GM21529 (cell line): ENCODE measurements at regions not wholly inside any gene's neighbourhood (a gene's known extent, or its start where the extent isn't known, plus 50 kb on each side); places are given as distances from the start of the nearest gene placed in this dataset.

ENCODE experiments used
- ATAC-seq: cut with Tn5 transposase; IDR thresholded peaks from one replicate; pipeline ENCODE4 v1.9.1; 2021; ENCODE audit not compliant: unreplicated experiment

- no peak for ATAC-seq
Observed at GRCh38 chr2:133837441-133838094, 269.3 kb upstream of the NCKAP5 start.

- ATAC-seq = no peak
Observed at GRCh38 chr2:133838642-133839365, 270.5 kb upstream of the NCKAP5 start.

GRCh38 chr2:133839677-133840076 is 271.4 kb upstream of the NCKAP5 start:
- no peak for ATAC-seq

- ATAC-seq = no peak
Observed at GRCh38 chr2:133840761-133841160, 272.5 kb upstream of the NCKAP5 start.

- no peak for ATAC-seq
Observed at GRCh38 chr2:133841900-133842299, 273.6 kb upstream of the NCKAP5 start.

GRCh38 chr2:133842446-133842845 is 274.2 kb upstream of the NCKAP5 start:
- no peak for ATAC-seq

GRCh38 chr2:133843091-133843490 is 274.8 kb upstream of the NCKAP5 start:
- ATAC-seq = no peak

- ATAC-seq = no peak
Observed at GRCh38 chr2:133843551-133843950, 275.3 kb upstream of the NCKAP5 start.

- ATAC-seq = peak; percentile 85
Observed at GRCh38 chr2:133844214-133844892, 276.1 kb upstream of the NCKAP5 start.

GRCh38 chr2:133846476-133846875 is 278.2 kb upstream of the NCKAP5 start:
- ATAC-seq = no peak

GRCh38 chr2:133847591-133847990 is 279.3 kb upstream of the NCKAP5 start:
- no peak for ATAC-seq

- ATAC-seq = no peak
Observed at GRCh38 chr2:133848111-133848649, 279.9 kb upstream of the NCKAP5 start.

- no peak for ATAC-seq
Observed at GRCh38 chr2:133849341-133849740, 281.1 kb upstream of the NCKAP5 start.

GRCh38 chr2:133854603-133855200 is 286.4 kb upstream of the NCKAP5 start:
- no peak for ATAC-seq

- no peak for ATAC-seq
Observed at GRCh38 chr2:133855526-133855925, 287.3 kb upstream of the NCKAP5 start.

- ATAC-seq = no peak
Observed at GRCh38 chr2:133856678-133857077, 288.4 kb upstream of the NCKAP5 start.

- no peak for ATAC-seq
Observed at GRCh38 chr2:133859578-133859977, 291.3 kb upstream of the NCKAP5 start.

- no peak for ATAC-seq
Observed at GRCh38 chr2:133862400-133862977, 294.2 kb upstream of the NCKAP5 start.

- ATAC-seq = no peak
Observed at GRCh38 chr2:133863106-133863800, 295.0 kb upstream of the NCKAP5 start.

GRCh38 chr2:133865141-133865540 is 296.9 kb upstream of the NCKAP5 start:
- ATAC-seq = no peak
